ENCODE measurements at regions not wholly inside any gene's neighbourhood (a gene's known extent, or its start where the extent isn't known, plus 50 kb on each side); places are given as distances from the start of the nearest gene placed in this dataset.

- intact Hi-C loops (cut with micrococcal nuclease) = no loop called here
- Histone ChIP-seq H3K4me2 (ENCODE audit: insufficient read depth, low read length) (no peak overlapping the region; the same call in 1 of the 2 replicates), H3K27me3 (ENCODE audit: control insufficient read depth in 2 of 2, insufficient read depth in 2 of 2, low read length in 2 of 2) (no peaks in the 10 kb centered on the region), H3K9me1 (ENCODE audit: control insufficient read depth, insufficient read depth, low read length) (no peaks in the 10 kb centered on the region), H3K9ac (ENCODE audit: insufficient read depth in 1 of 2, low read depth in 2 of 2, low read length in 2 of 2) (no peak overlapping the region), H3K4me1 (replicated peaks in 1 of 2; ENCODE audit: control insufficient read depth in 2 of 2, insufficient read depth in 2 of 2, low read length in 2 of 2) (peaks cover 0 to 27% of the 10 kb centered on the region in 2 experiments; a peak in 2 of 5 replicates), H3K27ac (ENCODE audit: extremely low read depth, low read depth, low read length) (no peak overlapping the region), H3K79me2 (ENCODE audit: control insufficient read depth, insufficient read depth, low read length) (no peaks in the 10 kb centered on the region), H4K20me1 (replicated peaks; ENCODE audit: control insufficient read depth, insufficient read depth, low read length) (no peaks in the 10 kb centered on the region), H3K9me3 (replicated peaks; ENCODE audit: control insufficient read depth, insufficient read depth, low read depth, low read length) (no peaks in the 10 kb centered on the region), H3K36me3 (ENCODE audit: control insufficient read depth, insufficient read depth, low read length) (no peaks in the 10 kb centered on the region), H3K4me3 (no peak overlapping the region), H2AFZ (ENCODE audit: low read depth, low read length) (no peak overlapping the region)
- ATAC-seq (peak; percentile 83), DNase-seq (ENCODE audit: extremely low read depth in 1 of 4, low spot score in 3 of 4) (peak; percentile 36 to 58 (median 48)), FAIRE-seq (peak; percentile 90)
- WGBS (ENCODE audit: insufficient coverage, low coverage, missing lambda C conversion rate) = 0% methylated on average over 2 of the region's 2 CpGs
- in situ Hi-C loops (cut with MboI) = no loop called here
- BruUV-seq (replicated peaks) = no TSS peak
- CTCF ChIA-PET (ENCODE audit: low intra/inter-chr PET ratio) = no interaction called here
- POLR2A ChIA-PET = no interaction called here
- TF ChIP-seq GATAD2A (IDR thresholded peaks at IDR 0.05) (no peak), NCOR1 (IDR thresholded peaks at IDR 0.05) (peak; percentile 66), ZNF318 (IDR thresholded peaks at IDR 0.05; ENCODE audit: borderline replicate concordance in 1 of 2, low read depth in 1 of 2) (no peak), MYC (IDR thresholded peaks at IDR 0.05; ENCODE audit: low read depth, low read length) (no peak), MYC (CRISPR knock-in tag; IDR thresholded peaks at IDR 0.05; ENCODE audit: borderline replicate concordance, low read depth) (no peak), HMGN3 (IDR thresholded peaks at IDR 0.05; ENCODE audit: borderline replicate concordance, extremely low read depth, insufficient read length, low read depth, low read length) (no peak), POLR2B (IDR thresholded peaks at IDR 0.05; ENCODE audit: low read depth, partially characterized antibody) (no peak), BACH1 (tag; IDR thresholded peaks at IDR 0.05) (no peak; the same call in 1 of the 2 replicates), TRIM24 (IDR thresholded peaks at IDR 0.05) (peak in 1 of 2 experiments; percentile 55; a peak in 1 of 4 replicates), E2F3 (CRISPR knock-in tag; IDR thresholded peaks at IDR 0.05) (no peak), ZNF668 (CRISPR knock-in tag; IDR thresholded peaks at IDR 0.05) (peak; percentile 57; the same call in 1 of the 2 replicates), CEBPG (CRISPR knock-in tag; IDR thresholded peaks at IDR 0.05) (no peak), CEBPG (tag; conservative IDR thresholded peaks at IDR 0.05 in 1 of 2, IDR thresholded peaks at IDR 0.05 in 1 of 2) (0 out of 4 replicates have a peak, but pooled peaks of 1 of the 2 experiments have one; percentile 5), EGR1 (conservative IDR thresholded peaks at IDR 0.05) (no peak)
- TF ChIP-seq, protein P1, sequence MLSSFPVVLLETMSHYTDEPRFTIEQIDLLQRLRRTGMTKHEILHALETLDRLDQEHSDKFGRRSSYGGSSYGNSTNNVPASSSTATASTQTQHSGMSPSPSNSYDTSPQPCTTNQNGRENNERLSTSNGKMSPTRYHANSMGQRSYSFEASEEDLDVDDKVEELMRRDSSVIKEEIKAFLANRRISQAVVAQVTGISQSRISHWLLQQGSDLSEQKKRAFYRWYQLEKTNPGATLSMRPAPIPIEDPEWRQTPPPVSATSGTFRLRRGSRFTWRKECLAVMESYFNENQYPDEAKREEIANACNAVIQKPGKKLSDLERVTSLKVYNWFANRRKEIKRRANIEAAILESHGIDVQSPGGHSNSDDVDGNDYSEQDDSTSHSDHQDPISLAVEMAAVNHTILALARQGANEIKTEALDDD (IDR thresholded peaks at IDR 0.05) = peak; percentile 54
These were observed 90.1 kb upstream of the PRR23C start for GRCh38 chr3:139134678-139135372.
